ENCODE measurements at regions not wholly inside any gene's neighbourhood (a gene's known extent, or its start where the extent isn't known, plus 50 kb on each side); places are given as distances from the start of the nearest gene placed in this dataset.

GRCh38 chr7:86248977-86249376, 394.7 kb upstream of the GRM3 start:
- H3K79me2 ChIP-seq (ENCODE audit: insufficient read depth, low read length) = no peaks in the 10 kb centered on the region
- ChIA-PET POLR2A (no interaction called here), CTCF (no interaction called here), RAD21 (ENCODE audit: low non-redundant PET in 1 of 2, low total read pairs in 2 of 2, uncharacterized antibody in 2 of 2, unreplicated experiment in 2 of 2) (no interaction called here)
- TF ChIP-seq EGR1 (IDR thresholded peaks at IDR 0.05; ENCODE audit: low read depth) (no peak), CEBPB (IDR thresholded peaks at IDR 0.05; ENCODE audit: low read depth) (no peak), TCF7L2 (IDR thresholded peaks at IDR 0.05; ENCODE audit: borderline replicate concordance, extremely low read depth, insufficient read depth, insufficient read length) (no peak), FOSL1 (IDR thresholded peaks at IDR 0.05; ENCODE audit: low read depth) (no peak), EZH2 (IDR thresholded peaks at IDR 0.05) (no peak), SIN3A (IDR thresholded peaks at IDR 0.05; ENCODE audit: low read depth) (no peak), ELF1 (IDR thresholded peaks at IDR 0.05; ENCODE audit: borderline replicate concordance, low read depth) (no peak), ATF3 (IDR thresholded peaks at IDR 0.05) (no peak), ZNF274 (IDR thresholded peaks at IDR 0.05; ENCODE audit: low read depth, low read length) (no peak), POLR2AphosphoS5 (IDR thresholded peaks at IDR 0.05; ENCODE audit: low read depth, low read length) (no peak), YY1 (IDR thresholded peaks at IDR 0.05; ENCODE audit: extremely low read depth, insufficient replicate concordance, low read depth, low read length) (no peak), SP1 (IDR thresholded peaks at IDR 0.05; ENCODE audit: low read depth) (no peak), CBX3 (IDR thresholded peaks at IDR 0.05; ENCODE audit: low read depth) (no peak), SRF (IDR thresholded peaks at IDR 0.05; ENCODE audit: low read depth) (no peak), REST (IDR thresholded peaks at IDR 0.05; ENCODE audit: low read depth) (no peak)
- TF ChIP-seq, protein P1, sequence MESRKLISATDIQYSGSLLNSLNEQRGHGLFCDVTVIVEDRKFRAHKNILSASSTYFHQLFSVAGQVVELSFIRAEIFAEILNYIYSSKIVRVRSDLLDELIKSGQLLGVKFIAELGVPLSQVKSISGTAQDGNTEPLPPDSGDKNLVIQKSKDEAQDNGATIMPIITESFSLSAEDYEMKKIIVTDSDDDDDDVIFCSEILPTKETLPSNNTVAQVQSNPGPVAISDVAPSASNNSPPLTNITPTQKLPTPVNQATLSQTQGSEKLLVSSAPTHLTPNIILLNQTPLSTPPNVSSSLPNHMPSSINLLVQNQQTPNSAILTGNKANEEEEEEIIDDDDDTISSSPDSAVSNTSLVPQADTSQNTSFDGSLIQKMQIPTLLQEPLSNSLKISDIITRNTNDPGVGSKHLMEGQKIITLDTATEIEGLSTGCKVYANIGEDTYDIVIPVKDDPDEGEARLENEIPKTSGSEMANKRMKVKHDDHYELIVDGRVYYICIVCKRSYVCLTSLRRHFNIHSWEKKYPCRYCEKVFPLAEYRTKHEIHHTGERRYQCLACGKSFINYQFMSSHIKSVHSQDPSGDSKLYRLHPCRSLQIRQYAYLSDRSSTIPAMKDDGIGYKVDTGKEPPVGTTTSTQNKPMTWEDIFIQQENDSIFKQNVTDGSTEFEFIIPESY (IDR thresholded peaks at IDR 0.05; ENCODE audit: extremely low read depth, insufficient replicate concordance, low read length) = no peak
- H3K4me2 ChIP-seq (ENCODE audit: low read length) = no peak overlapping the region
- DNase-seq (ENCODE audit: low read depth, low spot score) (no peak), ATAC-seq (no peak)
- no peaks in the 10 kb centered on the region for H3K36me3 ChIP-seq (ENCODE audit: control insufficient read depth in 1 of 2, insufficient read depth in 2 of 2, low read length in 2 of 2)
- H2AFZ ChIP-seq (ENCODE audit: low read depth, low read length, poor library complexity, severe bottlenecking) = no peak overlapping the region
- no peak overlapping the region for H3K4me3 ChIP-seq (replicated peaks in 1 of 2; ENCODE audit: low read depth in 1 of 2, low read length in 2 of 2)
- no peaks in the 10 kb centered on the region; the same call in 1 of the 2 replicates for H3K9me2 ChIP-seq (ENCODE audit: insufficient read depth)
- no peaks in the 10 kb centered on the region for H3K9me3 ChIP-seq (ENCODE audit: control insufficient read depth in 1 of 2, insufficient read depth in 1 of 2, low read depth in 1 of 2, low read length in 2 of 2)
- no TSS peak for BruUV-seq (replicated peaks)
- no peaks in the 10 kb centered on the region for H3K4me1 ChIP-seq (ENCODE audit: control insufficient read depth in 1 of 2, insufficient read depth in 2 of 2, low read length in 2 of 2)
- intact Hi-C loops (cut with micrococcal nuclease) = no loop called here
- H3K27ac ChIP-seq (ENCODE audit: low read depth, low read length) = no peak overlapping the region
- no peak overlapping the region for H3K9ac ChIP-seq (ENCODE audit: low read length)
- no peaks in the 10 kb centered on the region for H3K27me3 ChIP-seq (ENCODE audit: insufficient read depth, low read length)
- H4K20me1 ChIP-seq (ENCODE audit: insufficient read depth) = no peaks in the 10 kb centered on the region
